SU-DHL-6 (cell line): ENCODE measurements at regions not wholly inside any gene's neighbourhood (a gene's known extent, or its start where the extent isn't known, plus 50 kb on each side); places are given as distances from the start of the nearest gene placed in this dataset.

Experiments
- EZH2phosphoT487 ChIP-seq: fragments of 200-600 bp; sonication (generic), shearing (Covaris generic); conservative IDR thresholded peaks from 2 replicates; pipeline ENCODE4 v1.6.1; 2018; ENCODE audit warnings: mild to moderate bottlenecking, antibody characterized with exemption, low read length, moderate library complexity, mixed read lengths
- TF ChIP-seq, protein P1 (sequence below): fragments of 200-600 bp; sonication (generic); IDR thresholded peaks from one replicate; pipeline ENCODE4 v1.5.1; 2017; ENCODE audit warnings: antibody characterized with exemption, mild to moderate bottlenecking, low read length, moderate library complexity; ENCODE audit not compliant: insufficient read depth, poor library complexity, severe bottlenecking

DNA sequence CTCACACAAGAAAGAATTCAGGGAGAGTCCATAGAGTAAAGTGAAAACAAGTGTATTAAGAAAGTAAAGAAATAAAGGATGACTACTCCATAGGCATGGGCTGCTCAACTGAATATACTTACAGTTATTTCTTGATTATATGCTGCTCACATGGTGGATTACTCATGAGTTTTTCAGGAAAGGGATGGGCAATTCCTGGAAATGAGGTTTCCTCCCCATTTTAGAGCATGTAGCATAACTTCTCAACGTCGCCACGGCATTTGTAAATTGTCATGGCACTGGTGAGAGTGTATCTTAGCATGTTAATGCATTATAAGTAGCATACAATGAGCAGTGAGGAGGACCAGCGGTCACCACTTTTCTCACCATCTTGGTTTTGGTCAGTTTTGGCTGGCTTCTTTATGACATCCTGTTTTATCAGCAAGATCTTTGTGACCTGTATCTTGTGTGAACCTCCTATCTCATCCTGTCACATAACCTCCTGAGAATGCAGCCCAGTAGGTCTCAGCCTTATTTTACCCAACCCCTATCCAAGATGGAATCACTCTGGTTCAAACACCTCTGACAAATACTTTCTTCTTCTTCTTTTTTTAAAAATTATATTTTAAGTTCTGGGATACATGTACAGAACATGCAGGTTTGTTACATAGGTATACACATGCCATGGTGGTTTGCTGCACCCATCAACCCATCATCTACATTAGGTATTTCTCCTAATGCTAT lies 849.7 kb downstream of the TBL1XR1 start:
- TF ChIP-seq, protein P1, sequence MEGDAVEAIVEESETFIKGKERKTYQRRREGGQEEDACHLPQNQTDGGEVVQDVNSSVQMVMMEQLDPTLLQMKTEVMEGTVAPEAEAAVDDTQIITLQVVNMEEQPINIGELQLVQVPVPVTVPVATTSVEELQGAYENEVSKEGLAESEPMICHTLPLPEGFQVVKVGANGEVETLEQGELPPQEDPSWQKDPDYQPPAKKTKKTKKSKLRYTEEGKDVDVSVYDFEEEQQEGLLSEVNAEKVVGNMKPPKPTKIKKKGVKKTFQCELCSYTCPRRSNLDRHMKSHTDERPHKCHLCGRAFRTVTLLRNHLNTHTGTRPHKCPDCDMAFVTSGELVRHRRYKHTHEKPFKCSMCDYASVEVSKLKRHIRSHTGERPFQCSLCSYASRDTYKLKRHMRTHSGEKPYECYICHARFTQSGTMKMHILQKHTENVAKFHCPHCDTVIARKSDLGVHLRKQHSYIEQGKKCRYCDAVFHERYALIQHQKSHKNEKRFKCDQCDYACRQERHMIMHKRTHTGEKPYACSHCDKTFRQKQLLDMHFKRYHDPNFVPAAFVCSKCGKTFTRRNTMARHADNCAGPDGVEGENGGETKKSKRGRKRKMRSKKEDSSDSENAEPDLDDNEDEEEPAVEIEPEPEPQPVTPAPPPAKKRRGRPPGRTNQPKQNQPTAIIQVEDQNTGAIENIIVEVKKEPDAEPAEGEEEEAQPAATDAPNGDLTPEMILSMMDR: no peak
- no peak for TF ChIP-seq EZH2phosphoT487
